ENCODE measurements at regions not wholly inside any gene's neighbourhood (a gene's known extent, or its start where the extent isn't known, plus 50 kb on each side); places are given as distances from the start of the nearest gene placed in this dataset.

GRCh38 chr3:193848547-193848946 is 255.5 kb downstream of the OPA1 start:
- DNase-seq (ENCODE audit: low read depth), result no peak
- no peak for TF ChIP-seq CTCF (IDR thresholded peaks at IDR 0.05; ENCODE audit: low read depth, low read length)
- no peak for TF ChIP-seq MAX (IDR thresholded peaks at IDR 0.05; ENCODE audit: low read depth, low read length)
- TF ChIP-seq POLR2A (IDR thresholded peaks at IDR 0.05; ENCODE audit: extremely low read depth, insufficient read length), result no peak
- TF ChIP-seq MYC (IDR thresholded peaks at IDR 0.05; ENCODE audit: low read depth, low read length), result no peak
- H3K4me3 ChIP-seq (ENCODE audit: low read depth, low read length), result no peak overlapping the region

GRCh38 chr3:193850084-193850619 is 257.1 kb downstream of the OPA1 start:
- H3K4me3 ChIP-seq (ENCODE audit: low read depth, low read length), result no peak overlapping the region
- no peak for TF ChIP-seq MAX (IDR thresholded peaks at IDR 0.05; ENCODE audit: low read depth, low read length)
- no peak for TF ChIP-seq MYC (IDR thresholded peaks at IDR 0.05; ENCODE audit: low read depth, low read length)
- no peak for TF ChIP-seq CTCF (IDR thresholded peaks at IDR 0.05; ENCODE audit: low read depth, low read length)
- TF ChIP-seq POLR2A (IDR thresholded peaks at IDR 0.05; ENCODE audit: extremely low read depth, insufficient read length), result no peak
- DNase-seq (ENCODE audit: low read depth), result no peak

- H3K4me3 ChIP-seq (ENCODE audit: low read depth, low read length), result no peak overlapping the region
- DNase-seq (ENCODE audit: low read depth), result no peak
Observed at GRCh38 chr3:193851428-193851847, 258.4 kb downstream of the OPA1 start.

GRCh38 chr3:193851941-193852674 is 259.1 kb downstream of the OPA1 start:
- TF ChIP-seq MYC (IDR thresholded peaks at IDR 0.05; ENCODE audit: low read depth, low read length) (no peak), POLR2A (IDR thresholded peaks at IDR 0.05; ENCODE audit: extremely low read depth, insufficient read length) (no peak), MAX (IDR thresholded peaks at IDR 0.05; ENCODE audit: low read depth, low read length) (no peak), CTCF (IDR thresholded peaks at IDR 0.05; ENCODE audit: low read depth, low read length) (no peak)
- H3K4me3 ChIP-seq (ENCODE audit: low read depth, low read length), result no peak overlapping the region
- DNase-seq (ENCODE audit: low read depth), result peak; percentile 59

More at GRCh38 chr3:193851428-193851847, 258.4 kb downstream of the OPA1 start:
- TF ChIP-seq CTCF (IDR thresholded peaks at IDR 0.05; ENCODE audit: low read depth, low read length), result no peak

- no peak for DNase-seq (ENCODE audit: low read depth)
- TF ChIP-seq MYC (IDR thresholded peaks at IDR 0.05; ENCODE audit: low read depth, low read length), result no peak
- TF ChIP-seq MAX (IDR thresholded peaks at IDR 0.05; ENCODE audit: low read depth, low read length), result no peak
- TF ChIP-seq POLR2A (IDR thresholded peaks at IDR 0.05; ENCODE audit: extremely low read depth, insufficient read length), result no peak
- TF ChIP-seq CTCF (IDR thresholded peaks at IDR 0.05; ENCODE audit: low read depth, low read length), result no peak
Observed at GRCh38 chr3:193852901-193853300, 259.9 kb downstream of the OPA1 start.

More at GRCh38 chr3:193852901-193853300, 259.9 kb downstream of the OPA1 start:
- no peak overlapping the region for H3K4me3 ChIP-seq (ENCODE audit: low read depth, low read length)
